Uterus (tissue), 2 donors: ENCODE measurements at regions not wholly inside any gene's neighbourhood (a gene's known extent, or its start where the extent isn't known, plus 50 kb on each side); places are given as distances from the start of the nearest gene placed in this dataset.

Source experiments
- POLR2A ChIP-seq, 2 donors: fragments of 450-650 bp; IDR thresholded peaks; one replicate each; pipeline ENCODE4 v1.6.1; 2016; ENCODE audit warnings: antibody characterized with exemption in 2 of 2, mild to moderate bottlenecking in 1 of 2, moderate library complexity in 1 of 2
- TF ChIP-seq, protein P1 (sequence below), 4 experiments: fragments of 200-600 bp in 2 of 4; fragments of 450-650 bp in 2 of 4; sonication (generic) in 2 of 4; IDR thresholded peaks; one replicate each; pipeline ENCODE4 v1.5.1; 2016 to 2019; ENCODE audit warnings: antibody characterized with exemption in 4 of 4, mild to moderate bottlenecking in 2 of 4, moderate library complexity in 1 of 4

- TF ChIP-seq, protein P1, sequence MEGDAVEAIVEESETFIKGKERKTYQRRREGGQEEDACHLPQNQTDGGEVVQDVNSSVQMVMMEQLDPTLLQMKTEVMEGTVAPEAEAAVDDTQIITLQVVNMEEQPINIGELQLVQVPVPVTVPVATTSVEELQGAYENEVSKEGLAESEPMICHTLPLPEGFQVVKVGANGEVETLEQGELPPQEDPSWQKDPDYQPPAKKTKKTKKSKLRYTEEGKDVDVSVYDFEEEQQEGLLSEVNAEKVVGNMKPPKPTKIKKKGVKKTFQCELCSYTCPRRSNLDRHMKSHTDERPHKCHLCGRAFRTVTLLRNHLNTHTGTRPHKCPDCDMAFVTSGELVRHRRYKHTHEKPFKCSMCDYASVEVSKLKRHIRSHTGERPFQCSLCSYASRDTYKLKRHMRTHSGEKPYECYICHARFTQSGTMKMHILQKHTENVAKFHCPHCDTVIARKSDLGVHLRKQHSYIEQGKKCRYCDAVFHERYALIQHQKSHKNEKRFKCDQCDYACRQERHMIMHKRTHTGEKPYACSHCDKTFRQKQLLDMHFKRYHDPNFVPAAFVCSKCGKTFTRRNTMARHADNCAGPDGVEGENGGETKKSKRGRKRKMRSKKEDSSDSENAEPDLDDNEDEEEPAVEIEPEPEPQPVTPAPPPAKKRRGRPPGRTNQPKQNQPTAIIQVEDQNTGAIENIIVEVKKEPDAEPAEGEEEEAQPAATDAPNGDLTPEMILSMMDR (IDR thresholded peaks at IDR 0.05): no peak
- TF ChIP-seq POLR2A (IDR thresholded peaks at IDR 0.05): no peak
Observed at GRCh38 chr2:195319112-195319460, 337.9 kb upstream of the SLC39A10 start.
